GM19452 (cell line): ENCODE measurements at regions not wholly inside any gene's neighbourhood (a gene's known extent, or its start where the extent isn't known, plus 50 kb on each side); places are given as distances from the start of the nearest gene placed in this dataset.

ENCODE experiments used
- ATAC-seq: cut with Tn5 transposase; IDR thresholded peaks from one replicate; pipeline ENCODE4 v1.9.1; 2021; ENCODE audit not compliant: unreplicated experiment

GRCh38 chr14:75370416-75371205, 57.2 kb upstream of the JDP2 start:
- no peak for ATAC-seq

- ATAC-seq: no peak
Measured at GRCh38 chr14:75371297-75371696, 56.5 kb upstream of the JDP2 start.

GRCh38 chr14:75372260-75372659, 55.6 kb upstream of the JDP2 start:
- ATAC-seq: no peak

- no peak for ATAC-seq
Measured at GRCh38 chr14:75373133-75373532, 54.7 kb upstream of the JDP2 start.

- ATAC-seq: no peak
Measured at GRCh38 chr14:75373616-75374015, 54.2 kb upstream of the JDP2 start.

GRCh38 chr14:75374911-75375310, 52.9 kb upstream of the JDP2 start:
- no peak for ATAC-seq

- ATAC-seq: no peak
Measured at GRCh38 chr14:75375983-75376382, 51.8 kb upstream of the JDP2 start.
